GM12878 (cell line): ENCODE measurements at regions not wholly inside any gene's neighbourhood (a gene's known extent, or its start where the extent isn't known, plus 50 kb on each side); places are given as distances from the start of the nearest gene placed in this dataset.

Source experiments
- ATAC-seq: fragments of 200-7000 bp; cut with Tn5 transposase; 3 replicates; pipeline ENCODE4 v1.9.1; 2020; ENCODE audit warnings: mild to moderate bottlenecking, moderate library complexity
- BruUV-seq: library from RNA; stranded (reverse); fragments of 400-500 nt; replicated peaks from 2 replicates; lab custom pipeline; 2021; lab: Mats Ljungman, UMichigan
- CTCF ChIA-PET: fragments of 300-600 bp; sonication (Branson Sonifier 250); formaldehyde crosslinking; extraction: SDS; loops from one replicate; lab custom pipeline; 2021; ENCODE audit warnings: inconsistent platforms; lab: Yijun Ruan, JAX
- POLR2A ChIA-PET: fragments of 350-600 bp; formaldehyde crosslinking; extraction: SDS; loops from one replicate; lab custom pipeline; 2021; ENCODE audit warnings: inconsistent platforms; lab: Charles Lee
- RAD21 ChIA-PET: fragments of 300-600 bp; sonication (Branson Sonifier 250); formaldehyde crosslinking; loops from one replicate; lab custom pipeline; 2023; ENCODE audit warnings: antibody characterized with exemption; ENCODE audit not compliant: unreplicated experiment; lab: Charles Lee
- SMC1A ChIA-PET: fragments of 300-600 bp; sonication (Branson Sonifier 250); formaldehyde crosslinking; loops from one replicate; lab custom pipeline; 2023; ENCODE audit not compliant: unreplicated experiment, uncharacterized antibody; lab: Charles Lee
- DNase-seq: peaks from one replicate; pipeline ENCODE4 v3.0.0-alpha.2; 2011; ENCODE audit warnings: low read depth, low spot score
- FAIRE-seq: peaks from 3 replicates; lab custom pipeline; 2011; peaks lifted over from hg19 to GRCh38; lab: Jason Lieb, UNC
- H2AFZ ChIP-seq: 2 replicates; pipeline ENCODE4 v1.6.0; 2011; ENCODE audit warnings: low read depth, low read length, control low read depth; ENCODE audit not compliant: control insufficient read depth
- H3K27ac ChIP-seq: 2 replicates; pipeline ENCODE4 v1.5.1; 2011; ENCODE audit warnings: control low read depth; ENCODE audit not compliant: control insufficient read depth, insufficient read depth
- H3K27me3 ChIP-seq, 2 experiments: replicated peaks in 1 of 2; 2 replicates each; pipeline versions ENCODE4 v1.6.0 to v1.6.1; 2011; ENCODE audit warnings: low read length in 1 of 2; ENCODE audit not compliant: control insufficient read depth in 2 of 2, insufficient read depth in 2 of 2
- H3K36me3 ChIP-seq, 2 experiments: 2 replicates each; pipeline ENCODE4 v1.5.1; 2011; ENCODE audit warnings: low read length in 1 of 2; ENCODE audit not compliant: control insufficient read depth in 2 of 2, insufficient read depth in 2 of 2
- H3K4me1 ChIP-seq: 2 replicates; pipeline ENCODE4 v1.6.1; 2011; ENCODE audit warnings: mild to moderate bottlenecking, low read length, moderate library complexity, mixed read lengths; ENCODE audit not compliant: control insufficient read depth, insufficient read depth
- H3K4me2 ChIP-seq: 2 replicates; pipeline ENCODE4 v1.6.0; 2011; ENCODE audit warnings: control low read depth; ENCODE audit not compliant: control insufficient read depth, insufficient read depth
- H3K4me3 ChIP-seq: fragments of 200-600 bp; sonication (generic); 2 replicates; pipeline ENCODE4 v1.5.1; 2016
- H3K79me2 ChIP-seq: 2 replicates; pipeline ENCODE4 v1.6.0; 2011; ENCODE audit warnings: low read length; ENCODE audit not compliant: control insufficient read depth, insufficient read depth
- H3K9ac ChIP-seq: 2 replicates; pipeline ENCODE4 v1.8.0; 2011; ENCODE audit warnings: low read length, control low read depth, mixed read lengths; ENCODE audit not compliant: control insufficient read depth, insufficient read depth
- H3K9me3 ChIP-seq: replicated peaks from 3 replicates; pipeline ENCODE4 v1.5.1; 2011; ENCODE audit warnings: mild to moderate bottlenecking, low read length; ENCODE audit not compliant: control insufficient read depth, insufficient read depth
- H4K20me1 ChIP-seq: 2 replicates; pipeline ENCODE4 v1.6.0; 2011; ENCODE audit not compliant: control insufficient read depth, insufficient read depth
- ATF2 ChIP-seq: IDR thresholded peaks from 2 replicates; pipeline ENCODE4 v1.6.1; 2012; ENCODE audit warnings: low read length, inconsistent platforms
- ATF7 ChIP-seq: fragments of 450-650 bp; IDR thresholded peaks from 2 replicates; pipeline ENCODE4 v1.6.1; 2016; ENCODE audit warnings: low read depth, mild to moderate bottlenecking
- CTCF ChIP-seq, 3 experiments: IDR thresholded peaks in 2 of 3; conservative IDR thresholded peaks in 1 of 3; 2 replicates each; pipeline ENCODE4 v1.5.1; 2011; ENCODE audit warnings: low read depth in 3 of 3, low read length in 3 of 3, mild to moderate bottlenecking in 3 of 3, control low read depth in 2 of 3, moderate library complexity in 2 of 3, inconsistent platforms in 1 of 3, mixed read lengths in 1 of 3; ENCODE audit not compliant: control insufficient read depth in 2 of 3, insufficient read depth in 1 of 3; ENCODE audit errors: extremely low read depth in 1 of 3
- DPF2 ChIP-seq: fragments of 450-650 bp; IDR thresholded peaks from 2 replicates; pipeline ENCODE4 v1.6.1; 2017; ENCODE audit warnings: mild to moderate bottlenecking
- EGR1 ChIP-seq, 2 experiments: IDR thresholded peaks; 1 replicate in 1 of 2; 2 replicates in 1 of 2; pipeline ENCODE4 v1.6.1; 2011 to 2012; ENCODE audit warnings: low read depth in 2 of 2, low read length in 2 of 2, borderline replicate concordance in 1 of 2, mild to moderate bottlenecking in 1 of 2, moderate library complexity in 1 of 2
- NKRF ChIP-seq: fragments of 450-650 bp; conservative IDR thresholded peaks from 2 replicates; pipeline ENCODE4 v1.6.1; 2017; ENCODE audit warnings: mild to moderate bottlenecking, moderate library complexity
- NR2C1 ChIP-seq: fragments of 450-650 bp; IDR thresholded peaks from 2 replicates; pipeline ENCODE4 v1.6.1; 2017; ENCODE audit warnings: antibody characterized with exemption, mild to moderate bottlenecking, moderate library complexity
- PAX8 ChIP-seq: fragments of 450-650 bp; IDR thresholded peaks from 2 replicates; pipeline ENCODE4 v1.6.1; 2017; ENCODE audit warnings: mild to moderate bottlenecking, moderate library complexity
- POLR2AphosphoS5 ChIP-seq: IDR thresholded peaks from 2 replicates; pipeline ENCODE4 v1.6.1; 2011; ENCODE audit warnings: mild to moderate bottlenecking, low read length, inconsistent platforms
- RELA ChIP-seq: fragments of 450-650 bp; IDR thresholded peaks from 2 replicates; pipeline ENCODE4 v1.8.0; 2014; ENCODE audit warnings: borderline replicate concordance; ENCODE audit not compliant: partially characterized antibody
- SMAD1 ChIP-seq: fragments of 450-650 bp; IDR thresholded peaks from 2 replicates; pipeline ENCODE4 v1.6.1; 2018; ENCODE audit warnings: mild to moderate bottlenecking, low read depth; ENCODE audit not compliant: partially characterized antibody
- SP1 ChIP-seq: IDR thresholded peaks from one replicate; pipeline ENCODE4 v1.6.1; 2011; ENCODE audit warnings: low read depth, low read length
- TAF1 ChIP-seq: IDR thresholded peaks from 2 replicates; pipeline ENCODE4 v1.6.1; 2011; ENCODE audit warnings: mild to moderate bottlenecking, low read depth, low read length, borderline replicate concordance
- USF2 ChIP-seq: IDR thresholded peaks from 2 replicates; pipeline ENCODE4 v1.6.1; 2011; ENCODE audit warnings: low read depth, low read length, improper control_type of control experiment, borderline replicate concordance
- ZNF274 ChIP-seq: IDR thresholded peaks from one replicate; pipeline ENCODE4 v1.8.0; 2011; ENCODE audit not compliant: insufficient read length, insufficient read depth
- WGBS: methylation state at CpG from one replicate; pipeline ENCODE4 v1.1.6; 2016; ENCODE audit warnings: low lambda C conversion rate; ENCODE audit not compliant: insufficient replicate concordance, insufficient coverage; ENCODE audit errors: missing lambda C conversion rate; 5-methylcytosine and 5-hydroxymethylcytosine counted together
- in situ Hi-C: fragments of 300-500 bp; cut with MboI; formaldehyde crosslinking; loops from 9 replicates; pipeline ENCODE4 v1.14.3; 2018; ENCODE audit warnings: mixed read lengths
- intact Hi-C: fragments of 100-400 bp; cut with micrococcal nuclease; formaldehyde crosslinking; loops from one replicate; pipeline ENCODE4 v1.14.2; 2022; ENCODE audit not compliant: unreplicated experiment
- TF ChIP-seq, protein P1 (sequence below): fragments of 450-650 bp; IDR thresholded peaks from 2 replicates; pipeline ENCODE4 v1.6.1; 2017; ENCODE audit warnings: mild to moderate bottlenecking

- Histone ChIP-seq H3K9me3 (no peaks in the 10 kb centered on the region), H3K4me1 (no peaks in the 10 kb centered on the region), H3K36me3 (no peaks in the 10 kb centered on the region), H3K27ac (no peak overlapping the region), H3K79me2 (no peaks in the 10 kb centered on the region), H3K4me3 (no peak overlapping the region), H2AFZ (no peak overlapping the region; the same call in 1 of the 2 replicates), H3K9ac (no peak overlapping the region), H4K20me1 (no peaks in the 10 kb centered on the region), H3K27me3 (no peaks in the 10 kb centered on the region), H3K4me2 (no peak overlapping the region; the same call in 1 of the 2 replicates)
- in situ Hi-C loops (no loop called here), intact Hi-C loops (loop anchor here (5.0 to 10.0 kb wide), 2 partner anchors 90 to 338 kb away; no protein-coding TSS in a partner anchor)
- DNase-seq: peak; percentile 41
- ChIA-PET CTCF (interaction anchor here (0.6 to 1.8 kb wide), 6 partner anchors 9 to 189 kb away, joined by 3 to 8 read pairs (median 3); no protein-coding TSS in a partner anchor), SMC1A (interaction anchor here (0.6 to 1.8 kb wide), 9 partner anchors 8 to 197 kb away, joined by 3 to 7 read pairs (median 4); no protein-coding TSS in a partner anchor), POLR2A (interaction anchor here (0.8 kb wide), 1 partner anchor 193 kb away, joined by 3 read pairs; no protein-coding TSS in a partner anchor), RAD21 (interaction anchor here (0.6 to 2.3 kb wide), 11 partner anchors 9 to 190 kb away, joined by 3 to 11 read pairs (median 3); no protein-coding TSS in a partner anchor)
- BruUV-seq: no TSS peak
- ATAC-seq: peak; percentile 83
- FAIRE-seq: no peak
- 3% methylated on average over 4 of the region's 4 CpGs for WGBS
- TF ChIP-seq ATF7: peak; percentile 68
- TF ChIP-seq NR2C1: no peak
- peak; percentile 29 for TF ChIP-seq SMAD1
- no peak for TF ChIP-seq RELA
- no peak for TF ChIP-seq TAF1
- 0 out of 2 replicates have a peak, but pooled peaks have one; percentile 25 for TF ChIP-seq ATF2
- TF ChIP-seq SP1: no peak
- TF ChIP-seq POLR2AphosphoS5: no peak
- TF ChIP-seq NKRF: no peak
- 0 out of 2 replicates have a peak, but pooled peaks have one; percentile 54 for TF ChIP-seq DPF2
- TF ChIP-seq EGR1 (IDR thresholded peaks at IDR 0.05; ENCODE audit: borderline replicate concordance in 1 of 2, low read depth in 2 of 2, low read length in 2 of 2): no peak
- TF ChIP-seq, protein P1, sequence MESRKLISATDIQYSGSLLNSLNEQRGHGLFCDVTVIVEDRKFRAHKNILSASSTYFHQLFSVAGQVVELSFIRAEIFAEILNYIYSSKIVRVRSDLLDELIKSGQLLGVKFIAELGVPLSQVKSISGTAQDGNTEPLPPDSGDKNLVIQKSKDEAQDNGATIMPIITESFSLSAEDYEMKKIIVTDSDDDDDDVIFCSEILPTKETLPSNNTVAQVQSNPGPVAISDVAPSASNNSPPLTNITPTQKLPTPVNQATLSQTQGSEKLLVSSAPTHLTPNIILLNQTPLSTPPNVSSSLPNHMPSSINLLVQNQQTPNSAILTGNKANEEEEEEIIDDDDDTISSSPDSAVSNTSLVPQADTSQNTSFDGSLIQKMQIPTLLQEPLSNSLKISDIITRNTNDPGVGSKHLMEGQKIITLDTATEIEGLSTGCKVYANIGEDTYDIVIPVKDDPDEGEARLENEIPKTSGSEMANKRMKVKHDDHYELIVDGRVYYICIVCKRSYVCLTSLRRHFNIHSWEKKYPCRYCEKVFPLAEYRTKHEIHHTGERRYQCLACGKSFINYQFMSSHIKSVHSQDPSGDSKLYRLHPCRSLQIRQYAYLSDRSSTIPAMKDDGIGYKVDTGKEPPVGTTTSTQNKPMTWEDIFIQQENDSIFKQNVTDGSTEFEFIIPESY: no peak
- no peak for TF ChIP-seq USF2
- no peak for TF ChIP-seq CTCF (IDR thresholded peaks at IDR 0.05 in 2 of 3, conservative IDR thresholded peaks at IDR 0.05 in 1 of 3; ENCODE audit: control insufficient read depth in 2 of 3, extremely low read depth in 1 of 3, insufficient read depth in 1 of 3, low read depth in 3 of 3, low read length in 3 of 3)
- no peak for TF ChIP-seq PAX8
- no peak for TF ChIP-seq ZNF274
Measured at GRCh38 chr7:17492437-17492836, 194.0 kb downstream of the AHR start.
